Osteocyte (in vitro differentiated cells): ENCODE measurements at regions not wholly inside any gene's neighbourhood (a gene's known extent, or its start where the extent isn't known, plus 50 kb on each side); places are given as distances from the start of the nearest gene placed in this dataset.

Experiments used
- DNase-seq: peaks from one replicate; pipeline ENCODE4 v3.0.0; 2021; ENCODE audit warnings: mixed read lengths; ENCODE audit not compliant: unreplicated experiment; ENCODE audit errors: extremely low spot score
- H3K27ac Mint-ChIP-seq: one replicate; pipeline ENCODE4 v1.8.0; 2021; ENCODE audit warnings: mild to moderate bottlenecking, mixed read lengths; ENCODE audit not compliant: unreplicated experiment
- H3K27me3 Mint-ChIP-seq: one replicate; pipeline ENCODE4 v1.8.0; 2021; ENCODE audit warnings: mixed read lengths; ENCODE audit not compliant: unreplicated experiment
- H3K36me3 Mint-ChIP-seq: one replicate; pipeline ENCODE4 v1.8.0; 2021; ENCODE audit warnings: mixed read lengths; ENCODE audit not compliant: unreplicated experiment
- H3K4me1 Mint-ChIP-seq: one replicate; pipeline ENCODE4 v1.8.0; 2021; ENCODE audit warnings: mixed read lengths; ENCODE audit not compliant: unreplicated experiment
- H3K4me3 Mint-ChIP-seq: one replicate; pipeline ENCODE4 v1.8.0; 2021; ENCODE audit warnings: mild to moderate bottlenecking, moderate library complexity, mixed read lengths; ENCODE audit not compliant: unreplicated experiment
- H3K9me3 Mint-ChIP-seq: one replicate; pipeline ENCODE4 v1.8.0; 2021; ENCODE audit warnings: mixed read lengths; ENCODE audit not compliant: unreplicated experiment
- CTCF ChIP-seq: fragments of 200-600 bp; sonication (generic); IDR thresholded peaks from 2 replicates; pipeline ENCODE4 v1.5.0; 2021; ENCODE audit warnings: antibody characterized with exemption, mild to moderate bottlenecking, moderate library complexity

GRCh38 chr3:68123231-68123630, 468.8 kb upstream of the SUCLG2 start:
- H3K27ac Mint-ChIP-seq, result no peak overlapping the region
- no peaks in the 10 kb centered on the region for H3K27me3 Mint-ChIP-seq
- no peak for TF ChIP-seq CTCF
- H3K4me1 Mint-ChIP-seq, result no peaks in the 10 kb centered on the region
- no peaks in the 10 kb centered on the region for H3K9me3 Mint-ChIP-seq
- DNase-seq, result no peak
- no peaks in the 10 kb centered on the region for H3K36me3 Mint-ChIP-seq
- no peak overlapping the region for H3K4me3 Mint-ChIP-seq

GRCh38 chr3:68121287-68121686, 466.9 kb upstream of the SUCLG2 start:
- Mint-ChIP-seq H3K4me3 (no peak overlapping the region), H3K27me3 (no peaks in the 10 kb centered on the region), H3K4me1 (no peaks in the 10 kb centered on the region), H3K9me3 (no peaks in the 10 kb centered on the region), H3K27ac (no peak overlapping the region), H3K36me3 (no peaks in the 10 kb centered on the region)
- no peak for TF ChIP-seq CTCF
- no peak for DNase-seq

GRCh38 chr3:68116580-68116979, 462.2 kb upstream of the SUCLG2 start:
- DNase-seq, result no peak
- TF ChIP-seq CTCF, result no peak
- Mint-ChIP-seq H3K27ac (no peak overlapping the region), H3K4me3 (no peak overlapping the region), H3K36me3 (no peaks in the 10 kb centered on the region), H3K4me1 (no peaks in the 10 kb centered on the region), H3K9me3 (no peaks in the 10 kb centered on the region), H3K27me3 (no peaks in the 10 kb centered on the region)

- no peaks in the 10 kb centered on the region for H3K27me3 Mint-ChIP-seq
- H3K4me3 Mint-ChIP-seq, result no peak overlapping the region
- no peak overlapping the region for H3K27ac Mint-ChIP-seq
- no peaks in the 10 kb centered on the region for H3K36me3 Mint-ChIP-seq
- H3K9me3 Mint-ChIP-seq, result peaks cover 5% of the 10 kb centered on the region
- no peak for TF ChIP-seq CTCF
- no peaks in the 10 kb centered on the region for H3K4me1 Mint-ChIP-seq
- DNase-seq, result no peak
Measured at GRCh38 chr3:68103811-68104210, 449.4 kb upstream of the SUCLG2 start.

- Mint-ChIP-seq H3K36me3 (no peaks in the 10 kb centered on the region), H3K27ac (no peak overlapping the region), H3K4me1 (no peaks in the 10 kb centered on the region), H3K4me3 (no peak overlapping the region), H3K9me3 (no peaks in the 10 kb centered on the region), H3K27me3 (no peaks in the 10 kb centered on the region)
- no peak for TF ChIP-seq CTCF
- no peak for DNase-seq
Measured at GRCh38 chr3:68090571-68090970, 436.2 kb upstream of the SUCLG2 start.
